Glutamatergic neuron (in vitro differentiated cells): ENCODE measurements at regions not wholly inside any gene's neighbourhood (a gene's known extent, or its start where the extent isn't known, plus 50 kb on each side); places are given as distances from the start of the nearest gene placed in this dataset.

Source experiments
- DNase-seq: peaks from one replicate; pipeline ENCODE4 v3.0.0; 2022
- H3K27ac Mint-ChIP-seq: one replicate; pipeline ENCODE4 v1.8.0; 2020; ENCODE audit warnings: mild to moderate bottlenecking, mixed read lengths, inconsistent platforms; ENCODE audit not compliant: unreplicated experiment
- H3K27me3 Mint-ChIP-seq: one replicate; pipeline ENCODE4 v1.8.0; 2020; ENCODE audit warnings: mild to moderate bottlenecking, moderate library complexity, mixed read lengths, inconsistent platforms; ENCODE audit not compliant: unreplicated experiment
- H3K36me3 Mint-ChIP-seq: one replicate; pipeline ENCODE4 v1.8.0; 2020; ENCODE audit warnings: mild to moderate bottlenecking, mixed read lengths, inconsistent platforms; ENCODE audit not compliant: unreplicated experiment
- H3K4me1 Mint-ChIP-seq: one replicate; pipeline ENCODE4 v1.8.0; 2020; ENCODE audit warnings: mild to moderate bottlenecking, low read depth, mixed read lengths, inconsistent platforms; ENCODE audit not compliant: unreplicated experiment
- H3K4me3 Mint-ChIP-seq: one replicate; pipeline ENCODE4 v1.8.0; 2020; ENCODE audit warnings: mild to moderate bottlenecking, mixed read lengths, inconsistent platforms; ENCODE audit not compliant: unreplicated experiment
- H3K9me3 Mint-ChIP-seq: one replicate; pipeline ENCODE4 v1.8.0; 2020; ENCODE audit warnings: mild to moderate bottlenecking, moderate library complexity, mixed read lengths, inconsistent platforms; ENCODE audit not compliant: unreplicated experiment
- TF ChIP-seq, protein P1 (sequence below): fragments of 200-600 bp; sonication (generic); IDR thresholded peaks from one replicate; pipeline ENCODE4 v1.5.0; 2021; ENCODE audit not compliant: partially characterized antibody, unreplicated experiment

DNA sequence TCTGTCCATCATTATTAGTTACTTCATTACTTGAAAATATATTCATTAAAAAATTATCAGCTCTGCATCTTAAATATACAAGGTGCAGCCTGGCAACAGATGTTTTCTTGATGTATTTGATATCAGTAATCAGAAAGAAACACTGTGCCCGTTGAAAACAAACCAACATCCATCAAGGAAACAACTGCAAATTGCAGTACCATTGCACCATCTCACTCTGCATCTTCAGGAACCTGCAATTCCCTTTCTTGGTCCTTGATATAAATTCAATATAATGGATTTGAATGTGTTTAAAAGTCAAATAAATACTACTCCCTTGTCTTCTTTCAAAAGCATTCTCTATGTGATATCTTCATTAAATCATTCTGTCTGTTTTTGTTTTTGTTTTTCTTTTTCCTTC lies 1131.2 kb downstream of the FAM181B start:
- H3K4me1 Mint-ChIP-seq, result no peaks in the 10 kb centered on the region
- no peak overlapping the region for H3K4me3 Mint-ChIP-seq
- no peak overlapping the region for H3K27ac Mint-ChIP-seq
- no peaks in the 10 kb centered on the region for H3K27me3 Mint-ChIP-seq
- H3K9me3 Mint-ChIP-seq, result no peaks in the 10 kb centered on the region
- TF ChIP-seq, protein P1, sequence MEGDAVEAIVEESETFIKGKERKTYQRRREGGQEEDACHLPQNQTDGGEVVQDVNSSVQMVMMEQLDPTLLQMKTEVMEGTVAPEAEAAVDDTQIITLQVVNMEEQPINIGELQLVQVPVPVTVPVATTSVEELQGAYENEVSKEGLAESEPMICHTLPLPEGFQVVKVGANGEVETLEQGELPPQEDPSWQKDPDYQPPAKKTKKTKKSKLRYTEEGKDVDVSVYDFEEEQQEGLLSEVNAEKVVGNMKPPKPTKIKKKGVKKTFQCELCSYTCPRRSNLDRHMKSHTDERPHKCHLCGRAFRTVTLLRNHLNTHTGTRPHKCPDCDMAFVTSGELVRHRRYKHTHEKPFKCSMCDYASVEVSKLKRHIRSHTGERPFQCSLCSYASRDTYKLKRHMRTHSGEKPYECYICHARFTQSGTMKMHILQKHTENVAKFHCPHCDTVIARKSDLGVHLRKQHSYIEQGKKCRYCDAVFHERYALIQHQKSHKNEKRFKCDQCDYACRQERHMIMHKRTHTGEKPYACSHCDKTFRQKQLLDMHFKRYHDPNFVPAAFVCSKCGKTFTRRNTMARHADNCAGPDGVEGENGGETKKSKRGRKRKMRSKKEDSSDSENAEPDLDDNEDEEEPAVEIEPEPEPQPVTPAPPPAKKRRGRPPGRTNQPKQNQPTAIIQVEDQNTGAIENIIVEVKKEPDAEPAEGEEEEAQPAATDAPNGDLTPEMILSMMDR, result no peak
- no peaks in the 10 kb centered on the region for H3K36me3 Mint-ChIP-seq
- no peak for DNase-seq

DNA sequence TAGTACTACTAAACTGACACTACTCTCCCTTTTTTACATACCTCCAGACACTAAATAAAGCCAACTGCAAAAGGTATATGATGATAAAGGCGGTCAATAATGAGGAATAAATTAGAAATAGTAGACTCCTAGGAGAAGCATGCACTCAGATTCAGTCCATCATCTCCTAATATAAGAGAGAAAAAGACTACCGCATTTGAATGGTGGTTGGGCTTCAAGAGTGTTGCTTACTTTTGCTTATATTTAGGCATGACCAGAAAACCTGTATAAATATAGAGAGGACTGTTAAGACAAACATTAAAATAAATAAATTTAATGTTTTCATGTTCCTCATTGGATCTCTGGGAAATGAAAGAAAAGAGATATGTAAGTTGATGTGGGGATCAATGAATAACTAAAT lies 1137.0 kb downstream of the FAM181B start:
- H3K27ac Mint-ChIP-seq, result peak overlapping the region; percentile 13
- H3K4me3 Mint-ChIP-seq, result no peak overlapping the region
- H3K4me1 Mint-ChIP-seq, result no peaks in the 10 kb centered on the region
- H3K36me3 Mint-ChIP-seq, result no peaks in the 10 kb centered on the region
- H3K9me3 Mint-ChIP-seq, result no peaks in the 10 kb centered on the region
- H3K27me3 Mint-ChIP-seq, result no peaks in the 10 kb centered on the region
- no peak for DNase-seq
- TF ChIP-seq, protein P1, result no peak

DNA sequence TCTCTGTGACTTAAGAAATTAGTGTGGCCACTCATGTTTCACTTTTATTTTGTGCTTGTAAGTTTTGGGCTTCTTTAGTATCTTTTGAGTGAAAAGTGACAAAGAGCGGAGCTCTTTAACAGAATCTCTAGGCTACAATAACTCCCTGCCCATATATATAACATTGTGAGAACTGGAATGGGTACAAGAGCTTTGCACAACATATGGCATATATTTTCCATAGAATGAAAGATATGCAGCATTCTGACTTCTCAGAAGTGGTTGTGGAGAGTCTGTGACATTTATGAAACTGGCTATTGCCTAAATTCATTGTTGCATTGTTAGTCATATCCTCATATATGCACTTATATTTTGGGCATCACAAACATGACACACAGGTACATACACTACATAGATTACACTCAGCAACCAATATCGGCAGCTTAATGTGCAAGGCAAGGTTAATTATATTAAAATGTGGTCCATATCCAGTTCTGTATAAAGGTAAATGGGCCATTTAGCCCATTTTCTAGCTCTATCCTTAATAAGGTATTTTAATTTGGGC lies 1148.2 kb downstream of the FAM181B start:
- H3K4me3 Mint-ChIP-seq, result no peak overlapping the region
- no peak for DNase-seq
- TF ChIP-seq, protein P1, result no peak
- no peaks in the 10 kb centered on the region for H3K36me3 Mint-ChIP-seq
- H3K27me3 Mint-ChIP-seq, result no peaks in the 10 kb centered on the region
- H3K9me3 Mint-ChIP-seq, result no peaks in the 10 kb centered on the region
- no peak overlapping the region for H3K27ac Mint-ChIP-seq
- H3K4me1 Mint-ChIP-seq, result no peaks in the 10 kb centered on the region

GRCh38 chr11:81579339-81579738 lies 1154.3 kb downstream of the FAM181B start:
- Mint-ChIP-seq H3K4me3 (no peak overlapping the region), H3K27ac (no peak overlapping the region), H3K36me3 (no peaks in the 10 kb centered on the region), H3K27me3 (peaks cover 5% of the 10 kb centered on the region), H3K4me1 (peaks cover 14% of the 10 kb centered on the region), H3K9me3 (peaks cover 7% of the 10 kb centered on the region)
- TF ChIP-seq, protein P1, result no peak
- no peak for DNase-seq

DNA sequence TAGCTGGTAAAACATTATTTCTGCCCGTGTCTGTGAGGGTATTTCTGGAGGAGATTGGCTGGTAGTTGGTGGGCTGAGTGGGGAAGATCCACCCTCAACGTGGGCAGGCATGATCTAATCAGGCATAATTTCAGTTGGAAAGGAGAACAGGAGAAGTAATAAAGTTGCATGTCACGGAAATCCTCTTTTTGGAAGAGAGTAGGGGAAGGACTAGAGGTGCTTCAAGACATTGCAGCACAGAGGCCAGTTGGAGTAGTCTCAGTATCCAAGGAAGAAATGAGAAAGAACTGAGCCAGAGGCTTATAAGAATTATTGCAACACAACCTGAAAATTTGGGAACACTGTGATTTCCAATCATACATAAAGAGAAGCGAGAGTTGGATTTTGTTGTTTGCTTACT lies 1155.1 kb downstream of the FAM181B start:
- H3K27me3 Mint-ChIP-seq, result peaks cover 5% of the 10 kb centered on the region
- no peak overlapping the region for H3K4me3 Mint-ChIP-seq
- peaks cover 7% of the 10 kb centered on the region for H3K9me3 Mint-ChIP-seq
- no peak overlapping the region for H3K27ac Mint-ChIP-seq
- peaks cover 21% of the 10 kb centered on the region for H3K4me1 Mint-ChIP-seq
- TF ChIP-seq, protein P1, result no peak
- no peak for DNase-seq
- H3K36me3 Mint-ChIP-seq, result no peaks in the 10 kb centered on the region
